Liver (tissue), 2 donors: ENCODE measurements at regions not wholly inside any gene's neighbourhood (a gene's known extent, or its start where the extent isn't known, plus 50 kb on each side); places are given as distances from the start of the nearest gene placed in this dataset.

Experiments
- CTCF ChIP-seq: fragments of 150-350 bp; IDR thresholded peaks from 2 replicates; pipeline ENCODE4 v1.5.1; 2017; ENCODE audit warnings: improper control_type of control experiment, low read depth, low read length; ENCODE audit not compliant: missing input control
- MAX ChIP-seq: IDR thresholded peaks from 2 replicates; pipeline ENCODE4 v1.6.1; 2016; ENCODE audit warnings: antibody characterized with exemption
- donor health status: healthy.

DNA sequence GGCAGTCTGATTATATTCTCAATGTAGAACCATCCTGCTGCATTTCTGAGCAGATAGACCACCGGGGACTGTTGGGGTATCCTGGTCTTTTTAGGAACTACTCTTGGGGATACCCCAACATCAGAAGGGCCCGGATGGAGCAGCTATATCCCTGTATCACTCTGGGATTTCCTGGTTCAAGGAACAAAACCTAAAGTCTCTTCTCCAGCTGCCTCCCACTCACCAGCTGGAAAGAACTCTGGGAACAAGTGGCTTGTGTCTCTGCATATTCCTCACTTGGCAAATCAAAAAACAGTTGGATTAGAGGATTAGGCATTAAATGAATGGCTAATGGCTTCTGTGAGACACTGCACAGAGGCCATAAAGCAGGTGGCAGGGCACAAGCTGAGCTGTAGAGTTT is 62.3 kb upstream of the HS3ST2 start:
- TF ChIP-seq CTCF = no peak
- TF ChIP-seq MAX = no peak
